ENCODE measurements at regions not wholly inside any gene's neighbourhood (a gene's known extent, or its start where the extent isn't known, plus 50 kb on each side); places are given as distances from the start of the nearest gene placed in this dataset.

- TF ChIP-seq POLR2A (IDR thresholded peaks at IDR 0.05; ENCODE audit: low read length) (no peak), GATA1 (IDR thresholded peaks at IDR 0.05; ENCODE audit: low read depth, low read length) (no peak)
Measured at GRCh38 chr14:97978341-97978740, 1181.2 kb downstream of the VRK1 start.

Measured in erythroblast (primary cell).